Stimulated activated CD4-positive, alpha-beta T cell treated with anti-CD3 and anti-CD28 coated beads, Interleukin-2, amount 100 ng/mL, for 48 hours (primary cell): ENCODE measurements at regions not wholly inside any gene's neighbourhood (a gene's known extent, or its start where the extent isn't known, plus 50 kb on each side); places are given as distances from the start of the nearest gene placed in this dataset.
"Not testable (repeated sequence)": the region's sequence is repeated elsewhere in the genome, so short reads cannot be mapped to it uniquely, and the experiment has no call there.

Source experiments
- DNase-seq, 2 donors: peaks; one replicate each; pipeline ENCODE4 v3.0.0-alpha.2; 2020

GRCh38 chr7:17020250-17020649 is 138.5 kb upstream of the AGR3 start:
- no peak for DNase-seq

- no peak for DNase-seq
Observed at GRCh38 chr7:17021205-17021604, 139.4 kb upstream of the AGR3 start.

GRCh38 chr7:17022920-17023319 is 141.1 kb upstream of the AGR3 start:
- DNase-seq, result peak in 1 of 2 donors; percentile 6

GRCh38 chr7:17026269-17026668 is 144.5 kb upstream of the AGR3 start:
- no peak for DNase-seq

GRCh38 chr7:17027143-17027788 is 145.5 kb upstream of the AGR3 start:
- DNase-seq, result no peak

- no peak for DNase-seq
Observed at GRCh38 chr7:17027789-17028152, 146.0 kb upstream of the AGR3 start.

- DNase-seq, result no peak
Observed at GRCh38 chr7:17029150-17029549, 147.4 kb upstream of the AGR3 start.

- DNase-seq, result no peak
Observed at GRCh38 chr7:17030559-17030958, 148.8 kb upstream of the AGR3 start.

GRCh38 chr7:17031906-17032551 is 150.2 kb upstream of the AGR3 start:
- no peak for DNase-seq

GRCh38 chr7:17033245-17033644 is 151.5 kb upstream of the AGR3 start:
- DNase-seq, result no peak

- DNase-seq, result no peak
Observed at GRCh38 chr7:17036584-17036983, 154.8 kb upstream of the AGR3 start.

GRCh38 chr7:17037356-17037755 is 155.6 kb upstream of the AGR3 start:
- no peak for DNase-seq

GRCh38 chr7:17038160-17038782 is 156.5 kb upstream of the AGR3 start:
- DNase-seq, result no peak

- DNase-seq, result no peak
Observed at GRCh38 chr7:17038783-17039170, 157.0 kb upstream of the AGR3 start.

GRCh38 chr7:17039372-17039771 is 157.6 kb upstream of the AGR3 start:
- DNase-seq, result no peak

- no peak for DNase-seq
Observed at GRCh38 chr7:17040716-17041115, 158.9 kb upstream of the AGR3 start.

- no peak for DNase-seq
Observed at GRCh38 chr7:17041324-17041723, 159.5 kb upstream of the AGR3 start.

GRCh38 chr7:17042211-17042610 is 160.4 kb upstream of the AGR3 start:
- no peak for DNase-seq

- no peak for DNase-seq
Observed at GRCh38 chr7:17043012-17043877, 161.5 kb upstream of the AGR3 start.

- DNase-seq, result no peak
Observed at GRCh38 chr7:17044396-17044795, 162.6 kb upstream of the AGR3 start.

GRCh38 chr7:17044861-17045260 is 163.1 kb upstream of the AGR3 start:
- DNase-seq, result no peak

GRCh38 chr7:17046259-17046658 is 164.5 kb upstream of the AGR3 start:
- DNase-seq, result no peak

GRCh38 chr7:17046666-17047065 is 164.9 kb upstream of the AGR3 start:
- DNase-seq, result no peak

GRCh38 chr7:17053164-17053563 is 171.4 kb upstream of the AGR3 start:
- DNase-seq, result not testable (repeated sequence)
